IMR-90 (cell line): ENCODE measurements at regions not wholly inside any gene's neighbourhood (a gene's known extent, or its start where the extent isn't known, plus 50 kb on each side); places are given as distances from the start of the nearest gene placed in this dataset.

Source experiments
- ATAC-seq: fragments of 200-7000 bp; cut with Tn5 transposase; 2 replicates; pipeline ENCODE4 v1.9.1; 2020; ENCODE audit warnings: low read depth, mild to moderate bottlenecking, moderate library complexity
- BruUV-seq: library from RNA; stranded (reverse); fragments of 400-500 nt; replicated peaks from 2 replicates; lab custom pipeline; 2021; lab: Mats Ljungman, UMichigan
- CTCF ChIA-PET: fragments of 300-600 bp; formaldehyde crosslinking; extraction: SDS; loops from one replicate; lab custom pipeline; 2021; ENCODE audit warnings: antibody characterized with exemption; lab: Yijun Ruan, JAX
- POLR2A ChIA-PET: fragments of 300-600 bp; sonication (Branson Sonifier 250); formaldehyde crosslinking; loops from one replicate; lab custom pipeline; 2022; ENCODE audit warnings: antibody characterized with exemption; ENCODE audit not compliant: unreplicated experiment; lab: Charles Lee
- DNase-seq: peaks from one replicate; pipeline ENCODE4 v3.0.0; 2013
- H2AFZ ChIP-seq: replicated peaks from 2 replicates; pipeline ENCODE3; 2013; ENCODE audit warnings: low read length, mild to moderate bottlenecking; ENCODE audit not compliant: poor library complexity
- H2AK5ac ChIP-seq: 2 replicates; pipeline ENCODE4 v1.6.1; 2013; ENCODE audit warnings: low read depth, low read length, inconsistent platforms
- H2AK9ac ChIP-seq: replicated peaks from 2 replicates; pipeline ENCODE3; 2013; ENCODE audit warnings: mild to moderate bottlenecking, low read depth, low read length, moderate library complexity; ENCODE audit not compliant: poor library complexity
- H2BK120ac ChIP-seq: 2 replicates; pipeline ENCODE4 v1.6.1; 2013; ENCODE audit warnings: low read depth, low read length, inconsistent platforms
- H2BK15ac ChIP-seq: 3 replicates; pipeline ENCODE4 v1.6.1; 2013; ENCODE audit warnings: low read depth, low read length, inconsistent platforms
- H2BK20ac ChIP-seq: 2 replicates; pipeline ENCODE4 v1.6.1; 2013; ENCODE audit warnings: low read depth, mild to moderate bottlenecking, inconsistent platforms, low read length, moderate library complexity
- H2BK5ac ChIP-seq: 2 replicates; pipeline ENCODE4 v1.6.1; 2013; ENCODE audit warnings: mild to moderate bottlenecking, low read depth, low read length, inconsistent platforms; ENCODE audit not compliant: poor library complexity, severe bottlenecking
- H3K14ac ChIP-seq: replicated peaks from 2 replicates; pipeline ENCODE4 v1.6.1; 2013; ENCODE audit warnings: low read depth, low read length, inconsistent platforms
- H3K18ac ChIP-seq: 2 replicates; pipeline ENCODE4 v1.6.1; 2013; ENCODE audit warnings: low read depth, low read length, control low read depth
- H3K23ac ChIP-seq: 2 replicates; pipeline ENCODE4 v1.6.1; 2013; ENCODE audit warnings: low read depth, low read length, inconsistent platforms
- H3K27ac ChIP-seq: 2 replicates; pipeline ENCODE4 v1.5.1; 2013; ENCODE audit warnings: mild to moderate bottlenecking, control low read depth, low read length; ENCODE audit not compliant: insufficient read depth
- H3K27me3 ChIP-seq: 2 replicates; pipeline ENCODE4 v1.6.1; 2013; ENCODE audit warnings: low read length; ENCODE audit not compliant: control insufficient read depth, insufficient read depth
- H3K36me3 ChIP-seq: 2 replicates; pipeline ENCODE4 v1.6.1; 2013; ENCODE audit warnings: low read length, mixed read lengths; ENCODE audit not compliant: control insufficient read depth, insufficient read depth
- H3K4ac ChIP-seq: 2 replicates; pipeline ENCODE4 v1.6.1; 2013; ENCODE audit warnings: low read depth, low read length, inconsistent platforms
- H3K4me1 ChIP-seq: 2 replicates; pipeline ENCODE4 v1.6.1; 2013; ENCODE audit warnings: low read length, mixed read lengths; ENCODE audit not compliant: control insufficient read depth, insufficient read depth
- H3K4me2 ChIP-seq: 2 replicates; pipeline ENCODE4 v1.6.1; 2013; ENCODE audit warnings: low read depth, mild to moderate bottlenecking, control low read depth, low read length, moderate library complexity
- H3K4me3 ChIP-seq: 2 replicates; pipeline ENCODE4 v1.5.1; 2013; ENCODE audit warnings: low read depth, mild to moderate bottlenecking, control low read depth, low read length, moderate library complexity; ENCODE audit not compliant: insufficient read depth
- H3K56ac ChIP-seq: 2 replicates; pipeline ENCODE4 v1.6.1; 2013; ENCODE audit warnings: low read length, inconsistent platforms; ENCODE audit not compliant: insufficient read depth; ENCODE audit errors: extremely low read depth
- H3K79me1 ChIP-seq, 2 experiments: 2 replicates each; pipeline ENCODE4 v1.6.1; 2013; ENCODE audit warnings: low read length in 2 of 2, inconsistent platforms in 1 of 2, low read depth in 1 of 2
- H3K9ac ChIP-seq: 2 replicates; pipeline ENCODE4 v1.6.1; 2013; ENCODE audit warnings: low read depth, low read length, control low read depth
- H3K9me1 ChIP-seq: 2 replicates; pipeline ENCODE4 v1.6.1; 2013; ENCODE audit warnings: low read length, inconsistent platforms; ENCODE audit not compliant: insufficient read depth
- H3K9me3 ChIP-seq: 2 replicates; pipeline ENCODE4 v1.6.1; 2013; ENCODE audit warnings: low read length; ENCODE audit not compliant: control insufficient read depth, insufficient read depth
- H4K20me1 ChIP-seq: 2 replicates; pipeline ENCODE4 v1.6.1; 2013; ENCODE audit warnings: low read length, inconsistent platforms; ENCODE audit not compliant: insufficient read depth
- H4K5ac ChIP-seq: 2 replicates; pipeline ENCODE4 v1.6.1; 2013; ENCODE audit warnings: mild to moderate bottlenecking, low read depth, low read length, control low read depth
- H4K8ac ChIP-seq, 2 experiments: 2 replicates each; pipeline ENCODE4 v1.6.1; 2013; ENCODE audit warnings: low read depth in 2 of 2, low read length in 2 of 2, control low read depth in 1 of 2, inconsistent platforms in 1 of 2
- H4K91ac ChIP-seq: 2 replicates; pipeline ENCODE4 v1.6.1; 2013; ENCODE audit warnings: low read depth, low read length, inconsistent platforms; ENCODE audit not compliant: insufficient read depth
- MAFK ChIP-seq: IDR thresholded peaks from 2 replicates; pipeline ENCODE4 v1.6.1; 2012; ENCODE audit warnings: low read depth, low read length, improper control_type of control experiment
- MAZ ChIP-seq: IDR thresholded peaks from 2 replicates; pipeline ENCODE4 v1.6.1; 2012; ENCODE audit warnings: low read depth, mild to moderate bottlenecking, low read length, improper control_type of control experiment, moderate library complexity, borderline replicate concordance
- dilution Hi-C: fragments of 300-500 bp; cut with HindIII; formaldehyde crosslinking; loops from one replicate; pipeline ENCODE4 v1.14.3; 2018; ENCODE audit warnings: low sequenced_read_pairs; ENCODE audit not compliant: unreplicated experiment
- in situ Hi-C: fragments of 300-500 bp; cut with MboI; formaldehyde crosslinking; loops from 3 replicates; pipeline ENCODE4 v1.14.3; 2019; ENCODE audit warnings: low sequenced_read_pairs, inconsistent platforms, mixed read lengths
- intact Hi-C: fragments of 100-400 bp; cut with micrococcal nuclease; formaldehyde crosslinking; loops from 2 replicates; pipeline ENCODE4 v1.10.0; 2022

GRCh38 chr9:8255850-8256249 lies 456.3 kb upstream of the DMAC1 start:
- Histone ChIP-seq H3K9ac (no peak overlapping the region), H3K14ac (no peak overlapping the region), H3K79me1 (no peaks in the 10 kb centered on the region), H3K27me3 (no peaks in the 10 kb centered on the region), H2AK5ac (no peak overlapping the region), H3K27ac (no peak overlapping the region), H3K4me1 (no peaks in the 10 kb centered on the region), H3K4me3 (no peak overlapping the region), H2BK120ac (no peak overlapping the region), H2BK5ac (no peak overlapping the region), H3K18ac (no peak overlapping the region), H2AK9ac (no peak overlapping the region), H2AFZ (no peak overlapping the region), H4K20me1 (no peaks in the 10 kb centered on the region), H3K4ac (no peak overlapping the region), H3K9me1 (no peaks in the 10 kb centered on the region), H3K56ac (no peak overlapping the region), H3K4me2 (no peak overlapping the region), H2BK15ac (no peak overlapping the region), H4K91ac (no peak overlapping the region), H3K9me3 (peaks cover 3% of the 10 kb centered on the region; the same call in 1 of the 2 replicates), H4K5ac (no peak overlapping the region), H3K36me3 (no peaks in the 10 kb centered on the region), H4K8ac (no peak overlapping the region), H2BK20ac (no peak overlapping the region), H3K23ac (no peak overlapping the region)
- ChIA-PET CTCF (no interaction called here), POLR2A (no interaction called here)
- no peak for TF ChIP-seq MAZ
- TF ChIP-seq MAFK, result peak; percentile 87
- no peak for DNase-seq
- BruUV-seq, result no TSS peak
- in situ Hi-C loops (no loop called here), intact Hi-C loops (no loop called here), dilution Hi-C loops (no loop called here)
- no peak for ATAC-seq
